ENCODE measurements at regions not wholly inside any gene's neighbourhood (a gene's known extent, or its start where the extent isn't known, plus 50 kb on each side); places are given as distances from the start of the nearest gene placed in this dataset.
A peak's percentile ranks its signal among the peaks of the same experiment; 100 is the strongest.
"Not testable (repeated sequence)": the region's sequence is repeated elsewhere in the genome, so short reads cannot be mapped to it uniquely, and the experiment has no call there.

- DNase-seq: peak; percentile 11
These were observed 164.1 kb downstream of the SPTSSA start for GRCh38 chr14:34297786-34298520.

GRCh38 chr14:34283590-34283989 is 178.4 kb downstream of the SPTSSA start:
- DNase-seq: no peak

- DNase-seq: no peak
These were observed 184.8 kb downstream of the SPTSSA start for GRCh38 chr14:34277191-34277590.

GRCh38 chr14:34275530-34275929 is 186.5 kb downstream of the SPTSSA start:
- no peak for DNase-seq

GRCh38 chr14:34275078-34275477 is 187.0 kb downstream of the SPTSSA start:
- DNase-seq: no peak

- not testable (repeated sequence) for DNase-seq
These were observed 188.3 kb downstream of the SPTSSA start for GRCh38 chr14:34273716-34274115.

- DNase-seq: no peak
These were observed 191.7 kb downstream of the SPTSSA start for GRCh38 chr14:34270361-34270760.

GRCh38 chr14:34266344-34266743 is 195.7 kb downstream of the SPTSSA start:
- DNase-seq: no peak

- peak; percentile 90 for DNase-seq
These were observed 199.7 kb downstream of the SPTSSA start for GRCh38 chr14:34262127-34262910.

GRCh38 chr14:34259996-34260395 is 202.0 kb downstream of the SPTSSA start:
- no peak for DNase-seq

- DNase-seq: no peak
These were observed 203.7 kb downstream of the SPTSSA start for GRCh38 chr14:34258318-34258717.

- no peak for DNase-seq
These were observed 204.5 kb downstream of the SPTSSA start for GRCh38 chr14:34257505-34257904.

- no peak for DNase-seq
These were observed 205.8 kb downstream of the SPTSSA start for GRCh38 chr14:34256223-34256622.

GRCh38 chr14:34254571-34254970 is 207.5 kb downstream of the SPTSSA start:
- peak; percentile 61 for DNase-seq

GRCh38 chr14:34254031-34254430 is 208.0 kb downstream of the SPTSSA start:
- DNase-seq: no peak

GRCh38 chr14:34252227-34252626 is 209.8 kb downstream of the SPTSSA start:
- DNase-seq: no peak

GRCh38 chr14:34251662-34252061 is 210.4 kb downstream of the SPTSSA start:
- DNase-seq: no peak

GRCh38 chr14:34250959-34251358 is 211.1 kb downstream of the SPTSSA start:
- no peak for DNase-seq

GRCh38 chr14:34247605-34248004 is 214.4 kb downstream of the SPTSSA start:
- no peak for DNase-seq

GRCh38 chr14:34246206-34246605 is 215.8 kb downstream of the SPTSSA start:
- DNase-seq: no peak

GRCh38 chr14:34243401-34243800 is 218.6 kb downstream of the SPTSSA start:
- DNase-seq: no peak

GRCh38 chr14:34243001-34243400 is 219.0 kb downstream of the SPTSSA start:
- no peak for DNase-seq

GRCh38 chr14:34241185-34241711 is 220.8 kb downstream of the SPTSSA start:
- no peak for DNase-seq

GRCh38 chr14:34238610-34239009 is 223.4 kb downstream of the SPTSSA start:
- no peak for DNase-seq
